Neural progenitor cell (in vitro differentiated cells): ENCODE measurements at regions not wholly inside any gene's neighbourhood (a gene's known extent, or its start where the extent isn't known, plus 50 kb on each side); places are given as distances from the start of the nearest gene placed in this dataset.

ENCODE experiments used
- DNase-seq: peaks from one replicate; pipeline ENCODE4 v3.0.0-alpha.2; 2016; ENCODE audit warnings: low spot score
- H2AFZ ChIP-seq: fragments of 200-600 bp; sonication (generic); replicated peaks from 2 replicates; pipeline ENCODE4 v1.6.1; 2016; ENCODE audit warnings: antibody characterized with exemption
- H3F3A ChIP-seq: fragments of 200-600 bp; sonication (generic); 2 replicates; pipeline ENCODE4 v1.6.1; 2016; ENCODE audit warnings: antibody characterized with exemption, low read depth
- H3K27ac ChIP-seq: fragments of 200-600 bp; sonication (generic); 2 replicates; pipeline ENCODE4 v1.5.1; 2016; ENCODE audit warnings: mild to moderate bottlenecking
- H3K27me3 ChIP-seq: fragments of 200-600 bp; sonication (generic); 2 replicates; pipeline ENCODE4 v1.6.1; 2016; ENCODE audit warnings: mild to moderate bottlenecking, moderate library complexity
- H3K36me3 ChIP-seq: fragments of 200-600 bp; sonication (generic); 2 replicates; pipeline ENCODE4 v1.5.1; 2016
- H3K4me1 ChIP-seq: fragments of 200-600 bp; sonication (generic); 2 replicates; pipeline ENCODE4 v1.6.1; 2016; ENCODE audit warnings: mixed run types
- H3K4me2 ChIP-seq: fragments of 200-600 bp; sonication (generic); 2 replicates; pipeline ENCODE4 v1.6.1; 2016
- H3K4me3 ChIP-seq: fragments of 200-600 bp; sonication (generic); 2 replicates; pipeline ENCODE4 v1.5.1; 2016
- H3K79me2 ChIP-seq: fragments of 200-600 bp; sonication (generic); 2 replicates; pipeline ENCODE4 v1.6.1; 2016; ENCODE audit warnings: low read depth
- H3K9ac ChIP-seq: fragments of 200-600 bp; sonication (generic); 2 replicates; pipeline ENCODE4 v1.6.1; 2016
- H3K9me3 ChIP-seq: fragments of 200-600 bp; sonication (generic); 2 replicates; pipeline ENCODE4 v1.5.1; 2016; ENCODE audit warnings: low read depth
- H4K20me1 ChIP-seq: fragments of 200-600 bp; sonication (generic); 2 replicates; pipeline ENCODE4 v1.6.1; 2016; ENCODE audit warnings: low read depth
- H3K27ac Mint-ChIP-seq: 3 replicates; pipeline ENCODE4 v1.8.0; 2021; ENCODE audit warnings: mixed read lengths
- H3K27me3 Mint-ChIP-seq: 2 replicates; pipeline ENCODE4 v1.8.0; 2022; ENCODE audit warnings: low read depth, mild to moderate bottlenecking, inconsistent platforms, moderate library complexity, mixed read lengths; ENCODE audit not compliant: insufficient read depth
- H3K36me3 Mint-ChIP-seq: 3 replicates; pipeline ENCODE4 v1.8.0; 2021; ENCODE audit warnings: mixed read lengths
- H3K4me1 Mint-ChIP-seq: 3 replicates; pipeline ENCODE4 v1.8.0; 2021; ENCODE audit warnings: mixed read lengths
- H3K4me3 Mint-ChIP-seq: 3 replicates; pipeline ENCODE4 v1.8.0; 2021; ENCODE audit warnings: mild to moderate bottlenecking, moderate library complexity, mixed read lengths
- H3K9me3 Mint-ChIP-seq: 3 replicates; pipeline ENCODE4 v1.8.0; 2020; ENCODE audit warnings: mixed read lengths
- EZH2 ChIP-seq: fragments of 200-600 bp; sonication (generic); IDR thresholded peaks from 2 replicates; pipeline ENCODE4 v1.6.1; 2017; ENCODE audit warnings: antibody characterized with exemption, mild to moderate bottlenecking, moderate library complexity
- EZH2phosphoT487 ChIP-seq: fragments of 200-600 bp; sonication (generic); IDR thresholded peaks from 2 replicates; pipeline ENCODE4 v1.6.1; 2017; ENCODE audit warnings: antibody characterized with exemption
- TF ChIP-seq, protein P1 (sequence below): fragments of 200-600 bp; sonication (generic); IDR thresholded peaks from 2 replicates; pipeline ENCODE4 v1.5.1; 2017; ENCODE audit warnings: antibody characterized with exemption, mild to moderate bottlenecking

DNA sequence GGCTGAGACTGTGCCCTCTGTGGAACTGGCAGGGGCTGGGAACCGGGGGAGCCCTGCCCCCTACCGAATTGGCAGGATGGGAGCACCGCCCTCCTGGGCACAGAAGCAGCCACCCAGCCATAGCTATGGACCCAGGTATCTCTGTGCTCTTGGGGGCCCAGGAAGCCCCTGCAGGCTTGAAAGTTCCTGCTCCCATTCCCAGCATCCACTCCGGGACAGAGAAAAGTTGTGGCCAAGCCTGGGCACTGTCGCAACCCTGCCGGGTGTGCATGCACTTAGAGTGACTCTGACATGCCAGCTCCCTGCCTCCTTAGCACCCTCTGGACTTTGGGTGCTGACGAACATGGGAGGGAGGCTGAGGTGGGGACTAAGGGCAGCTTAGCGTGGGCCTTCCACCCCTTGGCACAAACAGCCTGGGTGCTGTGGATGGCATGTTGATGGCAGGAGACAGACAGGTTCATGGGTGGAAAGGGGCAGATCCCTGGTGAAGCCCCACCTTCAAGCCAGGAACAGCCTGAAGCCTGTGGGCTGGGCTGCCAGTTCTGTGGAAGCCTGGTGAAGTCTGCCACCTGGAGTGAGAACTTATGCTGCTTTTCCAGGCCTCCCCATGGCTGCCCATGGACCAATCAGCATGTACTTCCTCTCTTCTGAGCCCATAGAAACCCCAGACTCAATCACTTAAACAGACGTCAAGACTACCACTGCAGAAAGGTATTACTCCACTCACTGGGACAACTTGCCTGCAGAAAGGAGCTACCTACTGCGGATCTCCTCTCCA, 279.0 kb downstream of the ATXN7L3B start:
- no peaks in the 10 kb centered on the region for H3K36me3 ChIP-seq
- no peaks in the 10 kb centered on the region for H4K20me1 ChIP-seq
- no peaks in the 10 kb centered on the region for H3K9me3 ChIP-seq
- H3K27me3 ChIP-seq: no peaks in the 10 kb centered on the region
- no peak overlapping the region for H2AFZ ChIP-seq
- no peak overlapping the region for H3K4me3 ChIP-seq
- Mint-ChIP-seq H3K27me3 (no peaks in the 10 kb centered on the region), H3K4me3 (no peak overlapping the region), H3K27ac (no peak overlapping the region), H3K36me3 (no peaks in the 10 kb centered on the region), H3K4me1 (no peaks in the 10 kb centered on the region), H3K9me3 (no peaks in the 10 kb centered on the region)
- DNase-seq: no peak
- no peaks in the 10 kb centered on the region for H3K4me1 ChIP-seq
- H3K27ac ChIP-seq: no peak overlapping the region
- no peaks in the 10 kb centered on the region for H3F3A ChIP-seq
- H3K9ac ChIP-seq: no peak overlapping the region
- H3K79me2 ChIP-seq: no peaks in the 10 kb centered on the region
- no peak overlapping the region for H3K4me2 ChIP-seq
- TF ChIP-seq EZH2phosphoT487: no peak
- TF ChIP-seq, protein P1, sequence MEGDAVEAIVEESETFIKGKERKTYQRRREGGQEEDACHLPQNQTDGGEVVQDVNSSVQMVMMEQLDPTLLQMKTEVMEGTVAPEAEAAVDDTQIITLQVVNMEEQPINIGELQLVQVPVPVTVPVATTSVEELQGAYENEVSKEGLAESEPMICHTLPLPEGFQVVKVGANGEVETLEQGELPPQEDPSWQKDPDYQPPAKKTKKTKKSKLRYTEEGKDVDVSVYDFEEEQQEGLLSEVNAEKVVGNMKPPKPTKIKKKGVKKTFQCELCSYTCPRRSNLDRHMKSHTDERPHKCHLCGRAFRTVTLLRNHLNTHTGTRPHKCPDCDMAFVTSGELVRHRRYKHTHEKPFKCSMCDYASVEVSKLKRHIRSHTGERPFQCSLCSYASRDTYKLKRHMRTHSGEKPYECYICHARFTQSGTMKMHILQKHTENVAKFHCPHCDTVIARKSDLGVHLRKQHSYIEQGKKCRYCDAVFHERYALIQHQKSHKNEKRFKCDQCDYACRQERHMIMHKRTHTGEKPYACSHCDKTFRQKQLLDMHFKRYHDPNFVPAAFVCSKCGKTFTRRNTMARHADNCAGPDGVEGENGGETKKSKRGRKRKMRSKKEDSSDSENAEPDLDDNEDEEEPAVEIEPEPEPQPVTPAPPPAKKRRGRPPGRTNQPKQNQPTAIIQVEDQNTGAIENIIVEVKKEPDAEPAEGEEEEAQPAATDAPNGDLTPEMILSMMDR: no peak
- TF ChIP-seq EZH2: no peak

DNA sequence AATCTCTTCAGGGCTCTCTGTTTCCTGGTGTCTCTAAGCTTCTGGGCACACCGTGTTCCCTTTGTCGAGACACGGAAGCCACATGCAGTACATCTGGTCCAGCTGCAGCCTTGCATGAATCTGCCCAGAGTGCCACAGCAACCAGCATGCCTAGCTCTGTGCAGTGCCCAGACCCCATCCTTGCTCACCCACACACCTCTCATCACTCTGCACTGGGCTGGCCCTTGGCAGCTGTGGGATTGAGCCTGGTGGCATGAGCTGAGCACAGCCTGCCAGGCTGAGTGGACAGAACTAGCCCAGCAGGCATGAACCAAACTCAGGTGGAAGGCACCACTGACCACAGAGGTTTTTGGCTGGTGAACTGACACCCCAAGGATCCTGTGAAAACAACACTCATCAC, 279.9 kb downstream of the ATXN7L3B start:
- Histone ChIP-seq H4K20me1 (no peaks in the 10 kb centered on the region), H3F3A (no peaks in the 10 kb centered on the region), H3K4me1 (no peaks in the 10 kb centered on the region), H2AFZ (no peak overlapping the region), H3K36me3 (no peaks in the 10 kb centered on the region), H3K27ac (no peak overlapping the region), H3K79me2 (no peaks in the 10 kb centered on the region), H3K27me3 (no peaks in the 10 kb centered on the region), H3K4me3 (no peak overlapping the region), H3K9ac (no peak overlapping the region), H3K9me3 (no peaks in the 10 kb centered on the region), H3K4me2 (no peak overlapping the region)
- TF ChIP-seq, protein P1: no peak
- TF ChIP-seq EZH2phosphoT487 (no peak), EZH2 (no peak)
- DNase-seq: no peak
- Mint-ChIP-seq H3K27me3 (no peaks in the 10 kb centered on the region), H3K9me3 (no peaks in the 10 kb centered on the region), H3K27ac (peak overlapping the region; percentile 37), H3K36me3 (no peaks in the 10 kb centered on the region), H3K4me3 (no peak overlapping the region), H3K4me1 (no peaks in the 10 kb centered on the region)

DNA sequence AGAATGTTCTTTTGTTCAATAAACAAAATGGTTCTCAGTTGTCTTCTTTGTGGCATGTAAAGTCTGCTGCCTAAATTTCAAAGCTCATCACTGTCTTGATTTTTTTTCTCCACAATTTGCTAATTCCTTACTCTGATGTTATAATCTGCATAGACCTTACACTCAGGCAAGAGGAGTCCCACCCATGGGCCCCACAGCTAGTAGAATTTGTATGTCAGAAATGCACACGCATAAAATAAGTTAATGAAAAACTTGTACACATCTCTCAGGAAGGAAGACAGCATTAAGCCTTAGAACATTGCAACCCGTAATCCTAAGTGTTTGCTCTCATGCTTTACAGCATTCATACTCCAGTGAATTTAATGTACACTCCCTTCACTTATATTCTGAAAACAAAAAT, 280.8 kb downstream of the ATXN7L3B start:
- no peaks in the 10 kb centered on the region for H3K36me3 ChIP-seq
- Mint-ChIP-seq H3K36me3 (no peaks in the 10 kb centered on the region), H3K4me3 (no peak overlapping the region), H3K4me1 (no peaks in the 10 kb centered on the region), H3K9me3 (no peaks in the 10 kb centered on the region), H3K27me3 (no peaks in the 10 kb centered on the region), H3K27ac (no peak overlapping the region)
- TF ChIP-seq, protein P1: no peak
- TF ChIP-seq EZH2 (no peak), EZH2phosphoT487 (no peak)
- no peaks in the 10 kb centered on the region for H3K79me2 ChIP-seq
- no peaks in the 10 kb centered on the region for H3K9me3 ChIP-seq
- no peak for DNase-seq
- no peaks in the 10 kb centered on the region for H3K27me3 ChIP-seq
- no peak overlapping the region for H3K4me2 ChIP-seq
- H3K4me1 ChIP-seq: no peaks in the 10 kb centered on the region
- no peak overlapping the region for H3K27ac ChIP-seq
- H2AFZ ChIP-seq: no peak overlapping the region
- no peaks in the 10 kb centered on the region for H3F3A ChIP-seq
- H3K4me3 ChIP-seq: no peak overlapping the region
- H3K9ac ChIP-seq: no peak overlapping the region
- H4K20me1 ChIP-seq: no peaks in the 10 kb centered on the region
